ENCODE measurements at regions not wholly inside any gene's neighbourhood (a gene's known extent, or its start where the extent isn't known, plus 50 kb on each side); places are given as distances from the start of the nearest gene placed in this dataset.
"Not testable (repeated sequence)": the region's sequence is repeated elsewhere in the genome, so short reads cannot be mapped to it uniquely, and the experiment has no call there.

GRCh38 chr2:13414897-13415296 lies 698.2 kb downstream of the TRIB2 start:
- no peak for DNase-seq

- no peak for DNase-seq
Measured at GRCh38 chr2:13433954-13434353, 717.2 kb downstream of the TRIB2 start.

- DNase-seq: not testable (repeated sequence)
Measured at GRCh38 chr2:13443554-13444261, 727.0 kb downstream of the TRIB2 start.

- no peak for DNase-seq
Measured at GRCh38 chr2:13462464-13462863, 745.7 kb downstream of the TRIB2 start.

- DNase-seq: no peak
Measured at GRCh38 chr2:13466076-13466475, 749.3 kb downstream of the TRIB2 start.

GRCh38 chr2:13474538-13474937 lies 757.8 kb downstream of the TRIB2 start:
- DNase-seq: no peak

- DNase-seq: no peak
Measured at GRCh38 chr2:13480057-13480456, 763.3 kb downstream of the TRIB2 start.

GRCh38 chr2:13481201-13481600 lies 764.5 kb downstream of the TRIB2 start:
- DNase-seq: no peak

- no peak for DNase-seq
Measured at GRCh38 chr2:13485256-13485655, 768.5 kb downstream of the TRIB2 start.

GRCh38 chr2:13488965-13489364 lies 772.2 kb downstream of the TRIB2 start:
- DNase-seq: no peak

GRCh38 chr2:13492262-13492661 lies 775.5 kb downstream of the TRIB2 start:
- DNase-seq: no peak

GRCh38 chr2:13495051-13495450 lies 778.3 kb downstream of the TRIB2 start:
- DNase-seq: no peak

GRCh38 chr2:13504808-13505207 lies 788.1 kb downstream of the TRIB2 start:
- DNase-seq: no peak

- DNase-seq: no peak
Measured at GRCh38 chr2:13508671-13509070, 791.9 kb downstream of the TRIB2 start.

- no peak for DNase-seq
Measured at GRCh38 chr2:13515254-13515653, 798.5 kb downstream of the TRIB2 start.

GRCh38 chr2:13522096-13522495 lies 805.4 kb downstream of the TRIB2 start:
- DNase-seq: no peak

GRCh38 chr2:13522917-13523821 lies 806.4 kb downstream of the TRIB2 start:
- no peak for DNase-seq

- DNase-seq: no peak
Measured at GRCh38 chr2:13524492-13524891, 807.8 kb downstream of the TRIB2 start.

- not testable (repeated sequence) for DNase-seq
Measured at GRCh38 chr2:13531735-13532410, 815.1 kb downstream of the TRIB2 start.

- DNase-seq: not testable (repeated sequence)
Measured at GRCh38 chr2:13532781-13533523, 816.2 kb downstream of the TRIB2 start.

- no peak for DNase-seq
Measured at GRCh38 chr2:13533524-13533922, 816.8 kb downstream of the TRIB2 start.

GRCh38 chr2:13536941-13537340 lies 820.2 kb downstream of the TRIB2 start:
- DNase-seq: no peak

Measured in right kidney (tissue), 1 donor.